ENCODE measurements at regions not wholly inside any gene's neighbourhood (a gene's known extent, or its start where the extent isn't known, plus 50 kb on each side); places are given as distances from the start of the nearest gene placed in this dataset.
A peak's percentile ranks its signal among the peaks of the same experiment; 100 is the strongest.

DNA sequence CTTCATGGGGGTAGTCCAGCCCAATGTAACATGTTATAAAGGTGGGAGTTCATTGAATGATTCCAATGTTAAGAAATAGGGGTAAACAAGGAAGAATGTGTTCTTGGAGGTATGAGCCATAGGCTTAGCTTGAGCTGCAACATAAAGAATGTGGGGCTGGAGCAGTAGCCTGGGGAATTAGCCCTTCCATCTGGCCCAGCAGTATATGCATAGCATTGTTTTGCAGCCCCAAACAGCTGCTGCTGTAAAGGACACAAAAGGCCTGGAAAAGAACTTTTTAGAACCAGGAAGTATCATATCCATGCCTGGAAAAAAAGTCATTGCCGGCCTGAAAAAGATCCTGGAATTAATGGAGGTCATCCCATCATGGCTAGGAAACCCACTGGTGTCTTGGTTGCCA is 55.8 kb upstream of the SMARCA2 start:
- Histone ChIP-seq H3K4me3 (no peak overlapping the region), H3K4me1 (no peaks in the 10 kb centered on the region), H3K9me3 (no peaks in the 10 kb centered on the region), H3K27ac (no peak overlapping the region), H3K36me3 (no peaks in the 10 kb centered on the region), H3K27me3 (no peaks in the 10 kb centered on the region)
- 67 to 88% (median 84%) methylated on average over 1 of the region's 1 CpG for WGBS, 5 donors
- no peak for DNase-seq
- no peak for TF ChIP-seq EP300 (IDR thresholded peaks at IDR 0.05)
- TF ChIP-seq POLR2AphosphoS5 (IDR thresholded peaks at IDR 0.05): no peak
- no peak for TF ChIP-seq POLR2A (IDR thresholded peaks at IDR 0.05)
- TF ChIP-seq, protein P1, sequence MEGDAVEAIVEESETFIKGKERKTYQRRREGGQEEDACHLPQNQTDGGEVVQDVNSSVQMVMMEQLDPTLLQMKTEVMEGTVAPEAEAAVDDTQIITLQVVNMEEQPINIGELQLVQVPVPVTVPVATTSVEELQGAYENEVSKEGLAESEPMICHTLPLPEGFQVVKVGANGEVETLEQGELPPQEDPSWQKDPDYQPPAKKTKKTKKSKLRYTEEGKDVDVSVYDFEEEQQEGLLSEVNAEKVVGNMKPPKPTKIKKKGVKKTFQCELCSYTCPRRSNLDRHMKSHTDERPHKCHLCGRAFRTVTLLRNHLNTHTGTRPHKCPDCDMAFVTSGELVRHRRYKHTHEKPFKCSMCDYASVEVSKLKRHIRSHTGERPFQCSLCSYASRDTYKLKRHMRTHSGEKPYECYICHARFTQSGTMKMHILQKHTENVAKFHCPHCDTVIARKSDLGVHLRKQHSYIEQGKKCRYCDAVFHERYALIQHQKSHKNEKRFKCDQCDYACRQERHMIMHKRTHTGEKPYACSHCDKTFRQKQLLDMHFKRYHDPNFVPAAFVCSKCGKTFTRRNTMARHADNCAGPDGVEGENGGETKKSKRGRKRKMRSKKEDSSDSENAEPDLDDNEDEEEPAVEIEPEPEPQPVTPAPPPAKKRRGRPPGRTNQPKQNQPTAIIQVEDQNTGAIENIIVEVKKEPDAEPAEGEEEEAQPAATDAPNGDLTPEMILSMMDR (IDR thresholded peaks at IDR 0.05): no peak
- intact Hi-C loops (cut with DNase I; ENCODE audit: low total_unique reads): no loop called here

DNA sequence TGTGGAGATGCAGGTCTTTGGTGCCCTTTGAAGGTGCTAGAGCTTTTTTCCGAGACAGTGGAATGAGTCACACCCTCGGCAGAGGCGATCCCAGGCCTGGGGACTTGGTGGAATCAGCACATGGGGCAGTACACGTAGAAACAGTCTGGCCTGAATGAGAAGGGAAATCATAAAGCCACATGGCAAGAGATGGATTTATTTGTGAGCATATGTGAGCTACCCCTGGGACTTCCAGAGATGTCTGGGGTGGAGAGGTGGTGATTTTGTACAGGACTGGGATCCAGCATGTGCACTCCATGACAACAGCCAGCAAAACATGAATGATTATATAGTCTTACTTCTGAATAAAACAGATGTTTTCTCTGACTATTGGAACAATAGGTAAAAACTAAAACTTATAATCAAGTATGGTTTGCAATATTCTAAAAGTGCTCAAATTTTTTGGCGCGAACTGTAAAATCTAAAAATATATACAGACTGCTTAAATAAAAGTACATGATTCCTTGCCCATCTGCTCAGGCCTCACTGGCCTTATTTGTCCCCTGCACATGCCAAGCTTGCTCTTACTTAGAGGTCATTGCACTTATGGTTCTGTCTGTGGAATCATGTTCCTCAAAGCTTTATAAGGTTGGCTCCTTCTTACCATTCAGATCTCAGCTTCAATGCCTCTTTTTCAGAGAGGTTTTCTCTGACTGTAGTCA is 54.7 kb upstream of the SMARCA2 start:
- Histone ChIP-seq H3K27me3 (no peaks in the 10 kb centered on the region), H3K4me1 (no peaks in the 10 kb centered on the region), H3K36me3 (no peaks in the 10 kb centered on the region), H3K4me3 (no peak overlapping the region), H3K9me3 (no peaks in the 10 kb centered on the region), H3K27ac (no peak overlapping the region)
- intact Hi-C loops (cut with DNase I; ENCODE audit: low total_unique reads): no loop called here
- no peak for DNase-seq
- WGBS, 5 donors: 55 to 88% (median 84%) methylated on average over 6 of the region's 6 CpGs
- no peak for TF ChIP-seq POLR2A (IDR thresholded peaks at IDR 0.05)
- TF ChIP-seq, protein P1 (IDR thresholded peaks at IDR 0.05): no peak
- no peak for TF ChIP-seq EP300 (IDR thresholded peaks at IDR 0.05)
- no peak for TF ChIP-seq POLR2AphosphoS5 (IDR thresholded peaks at IDR 0.05)

DNA sequence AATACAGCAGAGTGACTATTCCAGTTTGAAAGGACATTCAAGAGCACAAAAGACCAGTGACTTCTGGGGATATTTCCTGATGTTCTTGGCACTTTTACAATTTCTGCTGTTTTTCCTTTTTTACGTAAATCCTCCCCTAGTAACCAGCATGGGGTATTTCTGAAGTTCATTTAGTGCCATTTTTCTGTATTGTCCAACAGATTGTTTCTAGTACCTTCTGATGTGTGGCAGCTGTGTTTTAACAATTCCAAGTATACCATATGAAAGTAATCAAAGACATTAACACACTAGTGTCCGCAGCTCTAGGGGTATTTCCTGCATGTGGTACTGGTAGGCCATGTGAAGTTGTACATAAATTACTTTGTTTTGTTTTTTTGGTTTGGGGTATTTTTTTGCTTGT is 53.0 kb upstream of the SMARCA2 start:
- TF ChIP-seq POLR2AphosphoS5 (IDR thresholded peaks at IDR 0.05) (no peak), POLR2A (IDR thresholded peaks at IDR 0.05) (no peak), EP300 (IDR thresholded peaks at IDR 0.05) (no peak)
- TF ChIP-seq, protein P1 (IDR thresholded peaks at IDR 0.05): no peak
- Histone ChIP-seq H3K4me1 (no peaks in the 10 kb centered on the region), H3K27ac (no peak overlapping the region), H3K27me3 (no peaks in the 10 kb centered on the region), H3K4me3 (no peak overlapping the region), H3K9me3 (no peaks in the 10 kb centered on the region), H3K36me3 (no peaks in the 10 kb centered on the region)
- peak in 1 of 2 donors; percentile 44 for DNase-seq
- 64 to 80% (median 75%) methylated on average over 2 of the region's 2 CpGs for WGBS, 5 donors
- intact Hi-C loops (cut with DNase I; ENCODE audit: low total_unique reads): no loop called here

DNA sequence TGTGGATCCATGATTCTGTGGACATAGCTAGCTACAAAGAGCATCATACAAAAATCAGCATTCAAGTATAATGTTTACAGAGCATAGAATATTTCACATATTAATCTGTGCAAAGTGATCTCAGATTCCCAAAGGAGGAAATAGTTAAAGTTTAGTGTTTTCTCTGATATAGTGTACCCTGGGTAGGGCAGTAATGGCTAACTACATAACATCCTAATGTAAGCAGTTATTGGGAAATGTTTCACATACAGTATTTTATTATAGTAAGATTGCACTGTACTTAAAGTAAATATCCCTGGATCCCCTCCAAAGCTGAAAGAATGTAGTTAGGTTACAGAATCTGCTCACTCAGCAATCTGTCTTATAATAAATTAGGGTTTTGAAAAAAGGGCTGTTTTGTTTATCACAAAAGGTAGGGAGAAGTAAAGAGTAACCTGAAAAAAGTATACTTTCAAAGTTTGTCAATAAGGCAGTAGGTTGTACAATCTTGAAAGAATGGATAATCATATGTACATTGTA is 52.5 kb upstream of the SMARCA2 start:
- no peak for DNase-seq
- intact Hi-C loops (cut with DNase I; ENCODE audit: low total_unique reads): no loop called here

More for the DNA sequence above, 52.5 kb upstream of the SMARCA2 start:
- no peak overlapping the region for H3K27ac ChIP-seq
- no peaks in the 10 kb centered on the region for H3K9me3 ChIP-seq
- no peaks in the 10 kb centered on the region for H3K36me3 ChIP-seq
- H3K27me3 ChIP-seq: no peaks in the 10 kb centered on the region
- no peak overlapping the region for H3K4me3 ChIP-seq
- TF ChIP-seq POLR2AphosphoS5 (IDR thresholded peaks at IDR 0.05): no peak
- no peak for TF ChIP-seq POLR2A (IDR thresholded peaks at IDR 0.05)
- TF ChIP-seq, protein P1 (IDR thresholded peaks at IDR 0.05): no peak
- no peak for TF ChIP-seq EP300 (IDR thresholded peaks at IDR 0.05)
- no peaks in the 10 kb centered on the region for H3K4me1 ChIP-seq

Data from stomach (tissue), 8 donors.